Neuron (in vitro differentiated cells): ENCODE measurements at regions not wholly inside any gene's neighbourhood (a gene's known extent, or its start where the extent isn't known, plus 50 kb on each side); places are given as distances from the start of the nearest gene placed in this dataset.

Experiments used
- H2AFZ ChIP-seq: one replicate; pipeline ENCODE4 v1.6.1; 2013; ENCODE audit warnings: low read depth, mild to moderate bottlenecking, inconsistent platforms, low read length, moderate library complexity
- H3K27me3 ChIP-seq: one replicate; pipeline ENCODE4 v1.6.1; 2013; ENCODE audit warnings: low read length; ENCODE audit not compliant: insufficient read depth
- H3K36me3 ChIP-seq: one replicate; pipeline ENCODE4 v1.6.1; 2013; ENCODE audit warnings: low read length; ENCODE audit not compliant: insufficient read depth
- H3K4me1 ChIP-seq: one replicate; pipeline ENCODE4 v1.6.1; 2013; ENCODE audit warnings: low read length; ENCODE audit not compliant: insufficient read depth
- H3K4me3 ChIP-seq: 2 replicates; pipeline ENCODE4 v1.5.1; 2013; ENCODE audit warnings: mild to moderate bottlenecking, low read length, moderate library complexity
- H3K9me3 ChIP-seq: one replicate; pipeline ENCODE4 v1.6.1; 2013; ENCODE audit warnings: low read length

DNA sequence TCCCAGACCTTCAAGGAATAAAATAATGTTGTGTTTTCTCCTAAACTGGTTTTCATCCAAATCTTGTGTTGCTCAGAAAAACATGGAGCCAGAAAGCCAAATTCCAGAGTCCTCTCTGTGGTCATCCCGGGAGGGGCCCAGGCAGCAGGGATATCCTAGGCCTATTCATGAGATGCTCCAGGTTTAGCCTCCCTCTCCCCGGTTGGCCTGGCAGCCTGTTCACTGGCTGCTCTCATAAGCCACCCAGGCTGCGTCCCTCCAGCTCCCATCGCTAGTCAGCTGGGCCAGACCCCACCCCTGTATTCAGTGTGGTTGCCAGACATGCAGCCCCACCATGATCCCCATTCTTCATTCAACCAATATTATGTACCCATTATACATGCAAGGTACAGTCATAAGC is 113.4 kb upstream of the F3 start:
- Histone ChIP-seq H3K9me3 (no peaks in the 10 kb centered on the region), H3K4me1 (no peaks in the 10 kb centered on the region), H3K4me3 (no peak overlapping the region), H3K27me3 (no peaks in the 10 kb centered on the region), H2AFZ (no peak overlapping the region), H3K36me3 (no peaks in the 10 kb centered on the region)

DNA sequence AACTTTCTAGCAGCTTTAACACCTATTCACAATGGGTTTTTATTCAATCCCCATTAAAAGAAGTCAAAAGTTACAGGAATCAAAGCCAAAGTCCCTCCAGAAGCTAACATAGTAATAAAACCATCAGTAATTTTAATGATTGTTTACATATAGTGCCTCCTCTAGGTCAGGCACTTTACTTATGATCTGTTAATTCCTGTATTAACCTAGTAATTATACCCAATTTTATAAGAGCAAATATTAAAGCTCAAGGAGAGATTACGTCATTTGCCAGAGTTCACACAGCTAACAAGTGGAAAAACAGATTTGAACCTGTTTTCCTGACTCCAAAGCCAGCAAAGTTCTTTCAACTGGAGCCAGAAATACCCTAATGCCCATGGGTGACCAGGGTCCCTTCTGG is 112.9 kb upstream of the F3 start:
- H3K4me1 ChIP-seq, result no peaks in the 10 kb centered on the region
- no peak overlapping the region for H3K4me3 ChIP-seq
- no peaks in the 10 kb centered on the region for H3K36me3 ChIP-seq
- H3K27me3 ChIP-seq, result no peaks in the 10 kb centered on the region
- H3K9me3 ChIP-seq, result no peaks in the 10 kb centered on the region
- no peak overlapping the region for H2AFZ ChIP-seq

DNA sequence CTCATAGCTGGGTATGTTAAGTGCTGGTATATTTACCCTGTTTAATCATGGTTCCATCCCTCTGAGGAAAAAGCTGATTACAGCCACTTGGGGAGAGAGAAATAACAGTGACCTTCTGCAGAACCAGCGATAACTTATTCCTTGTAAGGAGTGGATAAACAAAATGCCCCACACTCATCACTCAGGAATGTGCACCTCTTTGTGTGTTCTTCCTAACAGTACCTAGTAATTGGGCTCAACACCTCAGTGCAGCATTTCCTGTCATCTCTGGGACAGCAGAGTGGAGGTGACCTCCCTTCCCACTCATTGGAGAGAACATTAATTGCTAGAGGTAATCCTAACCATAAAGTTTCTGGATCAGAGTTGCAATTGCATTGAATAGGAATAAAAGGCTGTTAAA is 112.5 kb upstream of the F3 start:
- Histone ChIP-seq H3K9me3 (no peaks in the 10 kb centered on the region), H3K4me1 (no peaks in the 10 kb centered on the region), H3K36me3 (no peaks in the 10 kb centered on the region), H2AFZ (no peak overlapping the region), H3K4me3 (no peak overlapping the region), H3K27me3 (no peaks in the 10 kb centered on the region)

DNA sequence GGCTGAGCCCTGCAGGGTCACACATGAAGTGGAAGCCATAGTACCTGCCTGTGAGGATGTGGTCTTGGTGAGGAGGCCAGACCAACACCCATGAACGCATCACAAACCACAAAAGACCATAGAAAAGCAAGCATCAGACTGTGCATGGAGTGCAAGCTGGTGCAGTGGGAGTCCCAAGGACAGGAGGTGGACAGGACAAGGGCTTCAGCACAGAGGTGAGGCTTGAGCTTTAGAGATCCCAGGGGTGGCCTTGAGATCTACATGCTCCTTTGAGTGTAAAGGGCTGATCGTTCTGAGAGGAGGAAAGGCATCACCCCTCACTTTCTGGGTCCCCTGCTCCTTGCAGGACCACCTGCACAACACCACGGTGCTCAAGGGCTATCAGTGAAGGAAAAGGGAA is 111.9 kb upstream of the F3 start:
- Histone ChIP-seq H3K9me3 (no peaks in the 10 kb centered on the region), H3K36me3 (no peaks in the 10 kb centered on the region), H3K4me3 (no peak overlapping the region)

DNA sequence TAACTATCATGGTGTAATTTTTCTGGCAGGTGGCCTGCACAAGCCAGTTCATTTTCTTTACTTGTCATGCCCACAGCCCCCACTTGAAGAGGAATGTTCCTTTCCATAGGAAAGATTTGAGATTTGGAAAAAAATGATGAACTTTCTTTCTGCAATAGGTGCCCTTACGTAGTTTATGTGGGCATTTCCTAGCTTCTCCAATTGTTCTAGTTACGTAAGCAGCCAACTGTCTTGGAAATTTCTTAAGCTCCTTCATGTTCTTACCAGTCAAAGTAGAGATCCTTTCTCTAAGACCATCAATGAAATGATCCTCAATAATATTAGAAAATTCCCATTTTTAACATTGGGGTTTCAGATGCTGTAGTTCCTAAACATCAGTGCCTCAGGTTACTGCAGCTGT is 109.5 kb upstream of the F3 start:
- H3K4me3 ChIP-seq, result no peak overlapping the region
- H3K27me3 ChIP-seq, result no peaks in the 10 kb centered on the region
- no peaks in the 10 kb centered on the region for H3K4me1 ChIP-seq
- H2AFZ ChIP-seq, result no peak overlapping the region
- H3K9me3 ChIP-seq, result no peaks in the 10 kb centered on the region
- no peaks in the 10 kb centered on the region for H3K36me3 ChIP-seq

More for the DNA sequence above, 111.9 kb upstream of the F3 start:
- Histone ChIP-seq H2AFZ (no peak overlapping the region), H3K27me3 (no peaks in the 10 kb centered on the region), H3K4me1 (no peaks in the 10 kb centered on the region)

DNA sequence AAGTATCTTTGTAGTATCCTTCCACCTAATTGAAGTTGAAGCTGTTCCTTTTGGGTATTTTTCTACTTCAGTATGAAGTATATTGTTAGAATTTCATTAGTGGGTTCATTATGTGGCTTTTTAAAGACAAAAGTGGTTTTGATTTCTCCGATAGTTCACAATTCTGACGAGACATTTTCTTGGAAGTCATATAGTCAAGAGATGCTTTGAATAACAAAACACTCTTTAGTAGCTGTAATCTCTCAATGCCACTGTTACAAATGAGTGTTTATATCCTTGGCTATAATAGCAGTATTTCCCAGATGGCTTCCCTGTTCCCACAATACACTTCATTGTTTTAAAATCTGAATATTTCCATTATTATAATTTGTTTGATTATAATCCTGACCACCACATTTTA is 108.7 kb upstream of the F3 start:
- H2AFZ ChIP-seq, result no peak overlapping the region
- no peaks in the 10 kb centered on the region for H3K36me3 ChIP-seq
- no peak overlapping the region for H3K4me3 ChIP-seq
- H3K9me3 ChIP-seq, result no peaks in the 10 kb centered on the region
- no peaks in the 10 kb centered on the region for H3K27me3 ChIP-seq
- no peaks in the 10 kb centered on the region for H3K4me1 ChIP-seq

DNA sequence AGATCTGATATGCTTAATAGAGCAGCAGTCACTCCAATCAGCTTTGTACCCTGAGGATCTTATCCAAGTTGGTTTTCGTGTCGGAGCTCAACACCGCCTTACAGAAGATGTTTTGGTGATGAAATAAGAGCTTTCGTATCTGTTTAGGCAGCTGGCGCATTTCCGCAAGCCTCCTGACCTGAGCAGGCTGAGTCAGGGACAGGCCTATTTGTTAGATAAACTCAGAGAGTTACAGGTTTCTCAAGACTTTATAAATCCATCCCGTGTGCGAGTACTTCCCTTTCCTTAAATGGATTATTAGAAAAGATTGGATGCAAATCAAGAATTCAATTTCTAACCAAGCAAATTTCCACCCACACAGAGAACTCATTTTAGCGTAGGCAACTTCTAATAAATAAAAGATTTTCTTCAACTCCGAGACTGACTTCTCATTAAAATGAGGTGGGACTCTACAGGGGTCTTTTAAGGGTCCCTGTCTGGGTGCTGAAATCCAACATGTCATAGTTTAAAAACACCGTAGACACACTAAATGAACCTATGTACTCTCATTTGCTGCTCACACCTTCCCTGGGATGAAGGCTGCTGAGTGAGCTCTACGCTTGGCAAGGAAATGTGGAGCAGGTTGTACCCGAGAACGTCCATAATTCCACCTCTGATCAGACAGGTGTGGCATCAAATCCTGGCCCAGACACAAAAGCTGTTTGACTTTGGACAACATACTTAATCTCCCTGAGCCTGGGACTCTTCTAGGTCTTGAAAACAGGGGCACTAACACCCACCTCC is 106.9 kb upstream of the F3 start:
- no peak overlapping the region for H2AFZ ChIP-seq
- no peaks in the 10 kb centered on the region for H3K9me3 ChIP-seq
- no peaks in the 10 kb centered on the region for H3K36me3 ChIP-seq
- no peak overlapping the region for H3K4me3 ChIP-seq
- H3K4me1 ChIP-seq, result no peaks in the 10 kb centered on the region
- no peaks in the 10 kb centered on the region for H3K27me3 ChIP-seq

DNA sequence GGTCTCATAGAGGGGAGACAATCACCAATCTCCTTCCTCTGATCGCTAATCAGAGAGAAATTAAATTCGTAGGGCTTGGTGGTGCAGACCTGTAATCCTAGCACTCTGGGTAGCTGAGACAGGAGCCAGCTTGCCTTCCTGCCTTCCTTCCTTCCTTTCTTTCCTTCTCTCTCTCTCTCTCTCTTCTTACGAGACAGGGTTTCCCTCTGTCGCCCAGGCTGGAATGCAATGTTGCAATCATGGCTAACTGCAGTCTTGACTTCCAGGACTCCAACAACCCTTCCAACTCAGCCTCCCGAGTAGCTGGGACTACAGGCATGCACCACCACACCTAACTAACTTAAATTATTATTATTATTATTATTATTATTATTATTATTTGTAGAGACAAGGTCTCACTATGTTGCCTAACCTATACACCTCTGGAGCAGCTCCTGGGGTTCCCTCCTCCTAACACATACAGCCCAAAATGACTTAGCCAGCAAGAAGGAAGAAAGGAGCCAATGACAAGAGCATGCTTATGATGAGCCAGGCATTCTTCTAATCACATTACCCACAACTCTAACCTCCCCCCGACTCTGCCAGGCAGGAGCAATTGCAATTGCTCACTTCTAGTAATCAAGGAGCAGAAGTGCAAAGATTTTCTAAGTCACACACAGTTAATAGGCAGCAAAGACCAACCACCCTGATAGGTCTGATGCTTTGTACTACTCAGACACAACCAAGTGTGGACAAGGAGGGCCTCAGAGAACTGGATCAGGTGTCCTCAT is 105.4 kb upstream of the F3 start:
- no peaks in the 10 kb centered on the region for H3K36me3 ChIP-seq
- no peaks in the 10 kb centered on the region for H3K4me1 ChIP-seq
- no peak overlapping the region for H2AFZ ChIP-seq
- H3K4me3 ChIP-seq, result no peak overlapping the region
- H3K27me3 ChIP-seq, result no peaks in the 10 kb centered on the region
- H3K9me3 ChIP-seq, result no peaks in the 10 kb centered on the region

DNA sequence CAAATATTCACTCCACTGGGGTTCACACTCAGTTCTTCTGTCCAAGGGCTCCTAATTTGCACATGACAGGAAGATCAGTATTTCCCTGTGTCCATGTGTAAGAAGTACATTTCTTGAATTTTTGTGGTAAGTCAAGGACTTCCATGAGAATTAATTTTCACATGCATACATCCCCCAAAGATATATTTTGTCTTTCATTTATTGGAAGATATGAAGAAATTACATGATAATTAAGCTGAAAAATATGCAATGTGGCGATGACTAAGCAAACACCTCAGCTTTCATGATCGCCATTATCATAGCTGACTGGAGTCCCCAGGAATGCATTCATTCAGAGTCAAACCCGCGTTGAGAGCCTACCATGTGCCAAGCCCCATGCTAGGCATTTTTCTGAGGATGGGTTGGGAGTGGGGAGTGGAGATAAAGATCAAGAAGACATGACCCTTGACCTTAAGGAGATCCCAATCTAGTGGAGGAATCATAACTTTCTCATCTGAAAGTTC is 104.6 kb upstream of the F3 start:
- Histone ChIP-seq H3K4me3 (no peak overlapping the region), H3K9me3 (no peaks in the 10 kb centered on the region), H3K36me3 (no peaks in the 10 kb centered on the region), H3K4me1 (no peaks in the 10 kb centered on the region), H3K27me3 (no peaks in the 10 kb centered on the region), H2AFZ (no peak overlapping the region)

DNA sequence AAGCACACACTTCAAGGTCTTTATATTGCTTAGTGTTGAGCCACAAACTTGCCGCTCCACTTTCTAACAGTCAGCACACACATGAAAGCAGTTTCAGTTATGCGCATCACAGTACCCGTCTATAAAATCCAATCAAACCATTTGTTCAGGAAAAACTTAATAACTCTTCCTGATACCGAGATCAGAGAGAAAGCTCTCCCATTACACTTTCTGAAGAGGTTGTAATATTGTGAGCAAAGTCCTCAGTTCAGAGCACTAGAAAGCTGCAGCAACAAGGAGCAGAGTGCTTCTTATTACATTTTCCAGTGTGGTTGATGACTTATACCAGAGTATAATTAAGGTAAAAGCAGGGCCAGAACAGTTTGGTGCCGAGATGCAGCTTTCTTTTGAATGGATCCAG is 102.8 kb upstream of the F3 start:
- H3K4me1 ChIP-seq, result no peaks in the 10 kb centered on the region
- no peaks in the 10 kb centered on the region for H3K36me3 ChIP-seq
- H3K27me3 ChIP-seq, result no peaks in the 10 kb centered on the region
- H3K4me3 ChIP-seq, result no peak overlapping the region
- H2AFZ ChIP-seq, result no peak overlapping the region
- H3K9me3 ChIP-seq, result no peaks in the 10 kb centered on the region

DNA sequence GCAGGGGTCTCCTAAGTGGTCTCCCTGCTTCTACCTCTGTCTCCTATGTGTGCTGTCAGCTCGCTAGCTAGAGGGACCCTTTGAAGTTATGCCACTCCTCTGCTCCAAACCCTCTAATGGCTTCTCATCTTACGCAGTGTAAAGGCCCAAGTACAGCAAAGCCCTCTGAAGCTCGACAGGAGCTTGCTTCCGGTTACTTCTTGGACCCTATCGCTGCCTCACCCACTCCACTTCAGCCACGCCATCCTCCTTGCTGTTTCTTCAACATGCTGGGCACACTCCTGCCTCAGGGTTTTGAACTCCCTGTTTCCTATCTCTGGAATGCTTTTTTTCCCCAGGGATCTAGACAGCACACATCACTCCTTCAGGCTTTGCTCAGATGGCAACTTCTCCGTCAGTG is 102.3 kb upstream of the F3 start:
- Histone ChIP-seq H3K36me3 (no peaks in the 10 kb centered on the region), H3K9me3 (no peaks in the 10 kb centered on the region), H3K27me3 (no peaks in the 10 kb centered on the region), H3K4me3 (no peak overlapping the region), H2AFZ (no peak overlapping the region), H3K4me1 (no peaks in the 10 kb centered on the region)

DNA sequence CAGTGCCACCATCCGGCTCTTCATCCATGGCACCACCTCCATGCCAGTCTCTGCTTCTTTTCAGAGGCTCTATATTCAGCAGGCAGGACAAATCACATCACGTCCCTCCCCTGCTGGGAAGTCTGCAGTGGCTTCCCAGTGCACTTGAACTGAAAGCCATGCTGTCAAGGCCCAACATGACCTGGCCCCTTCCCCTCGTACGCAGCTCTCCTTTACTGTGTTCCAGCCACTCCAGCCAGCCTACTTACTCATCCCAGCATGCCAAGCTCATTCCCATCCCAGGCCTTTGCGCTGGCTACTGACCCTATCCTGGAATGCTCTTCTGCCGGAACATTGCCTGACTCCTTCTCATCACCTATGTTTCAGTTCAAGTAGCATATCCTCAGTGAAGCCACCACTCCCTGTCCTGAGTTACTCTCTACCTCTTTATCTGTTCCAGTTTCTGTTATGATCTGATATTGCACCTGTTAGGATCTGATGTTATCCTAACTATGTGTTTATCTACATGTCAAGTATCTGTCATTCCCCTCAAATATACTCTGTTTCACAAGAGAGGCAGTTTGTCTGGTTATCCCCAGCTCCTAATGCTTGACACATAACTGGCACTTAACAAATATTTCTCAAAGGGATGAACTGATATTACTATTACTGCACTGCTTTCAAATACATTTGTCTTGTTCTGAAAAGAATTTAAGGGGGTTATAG is 101.2 kb upstream of the F3 start:
- H2AFZ ChIP-seq, result no peak overlapping the region
- H3K9me3 ChIP-seq, result no peaks in the 10 kb centered on the region
- H3K36me3 ChIP-seq, result no peaks in the 10 kb centered on the region
- no peaks in the 10 kb centered on the region for H3K27me3 ChIP-seq
- no peak overlapping the region for H3K4me3 ChIP-seq
- no peaks in the 10 kb centered on the region for H3K4me1 ChIP-seq

DNA sequence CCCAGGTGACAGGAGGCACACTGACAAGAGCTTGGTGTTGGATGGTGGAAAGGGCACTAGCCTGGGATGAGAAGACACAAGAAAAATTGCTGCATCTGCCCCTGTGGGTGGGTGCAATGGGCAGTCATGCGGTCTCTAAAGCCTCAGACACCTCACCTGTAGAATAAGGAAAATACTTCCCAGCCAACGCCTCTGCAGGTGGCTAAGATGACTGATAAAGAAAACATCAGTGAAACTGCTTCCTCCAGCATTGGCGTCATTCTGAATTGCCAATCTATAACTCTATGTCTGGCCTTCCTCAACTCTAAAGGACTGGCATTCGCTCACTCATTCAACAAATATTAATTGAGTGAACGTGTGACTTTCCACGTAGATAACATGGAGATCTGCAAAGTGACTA is 100.4 kb upstream of the F3 start:
- Histone ChIP-seq H3K4me3 (no peak overlapping the region), H3K4me1 (no peaks in the 10 kb centered on the region), H3K27me3 (no peaks in the 10 kb centered on the region)

More for the DNA sequence above, 100.4 kb upstream of the F3 start:
- no peak overlapping the region for H2AFZ ChIP-seq
- H3K36me3 ChIP-seq, result no peaks in the 10 kb centered on the region
- no peaks in the 10 kb centered on the region for H3K9me3 ChIP-seq
